Trophoblast cell (in vitro differentiated cells and primary cell): ENCODE measurements at regions not wholly inside any gene's neighbourhood (a gene's known extent, or its start where the extent isn't known, plus 50 kb on each side); places are given as distances from the start of the nearest gene placed in this dataset.

Experiments used
- DNase-seq, 2 donors: peaks; one replicate each; pipeline ENCODE4 v3.0.0-alpha.2; 2016
- H2AFZ ChIP-seq: 2 replicates; pipeline ENCODE4 v1.6.1; 2013; ENCODE audit warnings: low read length, moderate library complexity, mild to moderate bottlenecking; ENCODE audit not compliant: insufficient read depth, poor library complexity
- H2AK5ac ChIP-seq: 2 replicates; pipeline ENCODE4 v1.6.1; 2013; ENCODE audit warnings: mild to moderate bottlenecking, low read length
- H2BK120ac ChIP-seq: 2 replicates; pipeline ENCODE4 v1.6.1; 2013; ENCODE audit warnings: low read length, mild to moderate bottlenecking, moderate library complexity; ENCODE audit not compliant: insufficient read depth, poor library complexity
- H2BK12ac ChIP-seq: 2 replicates; pipeline ENCODE4 v1.6.1; 2013; ENCODE audit warnings: mild to moderate bottlenecking, low read length, moderate library complexity
- H2BK5ac ChIP-seq: 2 replicates; pipeline ENCODE4 v1.6.1; 2013; ENCODE audit warnings: low read length, low read depth, moderate library complexity, mild to moderate bottlenecking; ENCODE audit not compliant: poor library complexity
- H3K14ac ChIP-seq: 2 replicates; pipeline ENCODE4 v1.6.1; 2013; ENCODE audit warnings: mild to moderate bottlenecking, low read length
- H3K18ac ChIP-seq: 2 replicates; pipeline ENCODE4 v1.6.1; 2013; ENCODE audit warnings: mild to moderate bottlenecking, low read length
- H3K23ac ChIP-seq: 2 replicates; pipeline ENCODE4 v1.6.1; 2013; ENCODE audit warnings: low read length
- H3K27ac ChIP-seq: 2 replicates; pipeline ENCODE4 v1.5.1; 2013; ENCODE audit warnings: low read depth, mild to moderate bottlenecking, inconsistent platforms, low read length, moderate library complexity
- H3K27me3 ChIP-seq: 2 replicates; pipeline ENCODE4 v1.6.1; 2013; ENCODE audit warnings: inconsistent platforms, mild to moderate bottlenecking, low read length, moderate library complexity; ENCODE audit not compliant: insufficient read depth
- H3K36me3 ChIP-seq, 2 experiments: 1 replicate in 1 of 2; 2 replicates in 1 of 2; pipeline ENCODE4 v1.6.1; 2013; ENCODE audit warnings: low read length in 2 of 2, mild to moderate bottlenecking in 2 of 2, moderate library complexity in 1 of 2; ENCODE audit not compliant: insufficient read depth in 2 of 2, control insufficient read depth in 1 of 2
- H3K4ac ChIP-seq: 2 replicates; pipeline ENCODE4 v1.6.1; 2013; ENCODE audit warnings: low read depth, mild to moderate bottlenecking, low read length, moderate library complexity
- H3K4me1 ChIP-seq, 2 experiments: 1 replicate in 1 of 2; 2 replicates in 1 of 2; pipeline ENCODE4 v1.6.1; 2013; ENCODE audit warnings: low read length in 2 of 2, mild to moderate bottlenecking in 2 of 2, moderate library complexity in 1 of 2; ENCODE audit not compliant: insufficient read depth in 2 of 2, control insufficient read depth in 1 of 2
- H3K4me2 ChIP-seq: 2 replicates; pipeline ENCODE4 v1.6.1; 2013; ENCODE audit warnings: inconsistent platforms, mild to moderate bottlenecking, low read length, moderate library complexity
- H3K4me3 ChIP-seq: 2 replicates; pipeline ENCODE4 v1.5.1; 2013; ENCODE audit warnings: mild to moderate bottlenecking, low read depth, low read length, inconsistent platforms
- H3K79me1 ChIP-seq: one replicate; pipeline ENCODE4 v1.6.1; 2013; ENCODE audit warnings: low read length
- H3K79me2 ChIP-seq: 2 replicates; pipeline ENCODE4 v1.6.1; 2013; ENCODE audit warnings: low read length, mild to moderate bottlenecking; ENCODE audit not compliant: control insufficient read depth, insufficient read depth, poor library complexity
- H3K9ac ChIP-seq: 2 replicates; pipeline ENCODE4 v1.6.1; 2013; ENCODE audit warnings: mild to moderate bottlenecking, low read length
- H3K9me3 ChIP-seq: 2 replicates; pipeline ENCODE4 v1.6.1; 2013; ENCODE audit warnings: low read depth, mild to moderate bottlenecking, control low read depth, inconsistent platforms, low read length; ENCODE audit not compliant: insufficient read depth
- H4K12ac ChIP-seq: 2 replicates; pipeline ENCODE4 v1.6.1; 2013; ENCODE audit warnings: low read depth, mild to moderate bottlenecking, low read length, moderate library complexity
- H4K8ac ChIP-seq: 2 replicates; pipeline ENCODE4 v1.6.1; 2013; ENCODE audit warnings: low read depth, mild to moderate bottlenecking, low read length, moderate library complexity
- H4K91ac ChIP-seq: one replicate; pipeline ENCODE4 v1.6.1; 2013; ENCODE audit warnings: low read depth, mild to moderate bottlenecking, low read length, moderate library complexity
- WGBS: extraction: QIAGEN DNeasy Blood & Tissue Kit; methylation state at CpG from one replicate; pipeline ENCODE4 v1.1.7; 2013; ENCODE audit warnings: missing lambda C conversion rate; ENCODE audit not compliant: insufficient read length, insufficient coverage; ENCODE audit errors: extremely low coverage; 5-methylcytosine and 5-hydroxymethylcytosine counted together

- Histone ChIP-seq H3K23ac (no peak overlapping the region), H2AK5ac (no peak overlapping the region), H3K9ac (no peak overlapping the region), H3K4me1 (no peaks in the 10 kb centered on the region), H3K79me1 (no peaks in the 10 kb centered on the region), H3K4ac (no peak overlapping the region), H3K14ac (no peak overlapping the region), H3K18ac (no peak overlapping the region), H2AFZ (no peak overlapping the region), H3K9me3 (no peaks in the 10 kb centered on the region), H3K27me3 (no peaks in the 10 kb centered on the region), H3K4me2 (no peak overlapping the region), H2BK120ac (no peak overlapping the region), H4K91ac (no peak overlapping the region), H3K36me3 (no peaks in the 10 kb centered on the region), H4K8ac (no peak overlapping the region), H3K79me2 (no peaks in the 10 kb centered on the region), H2BK12ac (no peak overlapping the region), H4K12ac (no peak overlapping the region), H3K4me3 (no peak overlapping the region), H2BK5ac (no peak overlapping the region), H3K27ac (no peak overlapping the region)
- no peak for DNase-seq
- WGBS: no CpG with 5 or more reads among the region's 4 CpGs
These were observed 298.4 kb upstream of the ANO5 start for GRCh38 chr11:21894492-21894891.

DNA sequence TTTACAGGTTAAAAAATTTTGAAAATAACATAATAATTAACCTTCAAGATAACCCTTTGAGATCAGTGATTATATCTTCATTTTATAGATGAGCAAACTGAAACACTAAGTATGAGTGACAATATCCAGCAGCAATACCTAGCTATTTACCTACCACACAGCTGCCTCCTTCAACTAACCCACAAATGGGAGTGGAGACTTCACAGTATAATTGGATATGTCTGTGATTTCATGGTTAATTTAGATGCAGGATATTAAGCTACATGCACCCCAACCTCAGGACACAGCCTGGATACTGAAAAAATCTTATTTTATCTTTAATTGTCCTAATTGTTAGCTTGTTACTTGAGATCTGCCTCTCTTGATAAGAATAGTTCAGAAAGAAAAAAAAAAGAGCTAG lies 297.2 kb upstream of the ANO5 start:
- Histone ChIP-seq H2BK120ac (no peak overlapping the region), H3K36me3 (no peaks in the 10 kb centered on the region), H2AK5ac (no peak overlapping the region)

DNA sequence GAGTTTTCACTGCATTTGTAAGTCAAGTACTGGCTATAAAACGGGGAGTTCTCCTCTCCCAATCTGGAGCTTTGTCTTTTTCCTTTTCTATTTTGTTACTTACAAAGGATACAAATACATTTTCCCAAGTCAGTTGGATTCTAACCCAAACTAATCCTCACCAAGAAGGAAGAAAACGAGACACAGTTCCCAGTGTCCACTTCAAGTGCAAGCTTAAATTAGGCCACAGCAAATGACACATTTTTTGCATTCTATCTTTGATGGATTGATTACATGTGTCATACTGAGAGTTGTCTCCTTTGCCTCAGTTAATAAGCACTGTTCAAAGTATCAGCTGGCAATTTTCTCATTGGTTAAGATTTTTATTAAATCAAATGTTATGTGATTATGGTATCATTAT lies 296.7 kb upstream of the ANO5 start:
- Histone ChIP-seq H3K36me3 (no peaks in the 10 kb centered on the region), H3K9ac (no peak overlapping the region), H3K79me2 (no peaks in the 10 kb centered on the region), H3K79me1 (no peaks in the 10 kb centered on the region), H3K4me2 (no peak overlapping the region), H3K27ac (no peak overlapping the region), H3K4ac (no peak overlapping the region), H3K23ac (no peak overlapping the region), H3K18ac (no peak overlapping the region), H2BK12ac (no peak overlapping the region), H2BK120ac (no peak overlapping the region), H2BK5ac (no peak overlapping the region), H3K4me3 (no peak overlapping the region), H2AFZ (no peak overlapping the region), H3K14ac (no peak overlapping the region), H2AK5ac (no peak overlapping the region), H4K91ac (no peak overlapping the region), H3K4me1 (no peaks in the 10 kb centered on the region), H3K9me3 (no peaks in the 10 kb centered on the region), H4K8ac (no peak overlapping the region), H3K27me3 (no peaks in the 10 kb centered on the region), H4K12ac (no peak overlapping the region)
- peak in 1 of 2 donors; percentile 9 for DNase-seq
- WGBS: no CpG with 5 or more reads among the region's 2 CpGs

More for the DNA sequence above, 297.2 kb upstream of the ANO5 start:
- no peak overlapping the region for H3K18ac ChIP-seq
- no peak overlapping the region for H3K9ac ChIP-seq
- H2AFZ ChIP-seq: no peak overlapping the region
- H2BK12ac ChIP-seq: no peak overlapping the region
- H3K4me3 ChIP-seq: no peak overlapping the region
- no peak overlapping the region for H3K4me2 ChIP-seq
- no peaks in the 10 kb centered on the region for H3K79me2 ChIP-seq
- H3K9me3 ChIP-seq: no peaks in the 10 kb centered on the region
- no peak overlapping the region for H3K4ac ChIP-seq
- H4K8ac ChIP-seq: no peak overlapping the region
- no peak overlapping the region for H3K23ac ChIP-seq
- no peaks in the 10 kb centered on the region for H3K79me1 ChIP-seq
- no peak overlapping the region for H2BK5ac ChIP-seq
- H3K4me1 ChIP-seq: no peaks in the 10 kb centered on the region
- no peak overlapping the region for H4K12ac ChIP-seq
- no peak overlapping the region for H4K91ac ChIP-seq
- H3K14ac ChIP-seq: no peak overlapping the region
- DNase-seq: no peak
- H3K27me3 ChIP-seq: no peaks in the 10 kb centered on the region
- no peak overlapping the region for H3K27ac ChIP-seq

DNA sequence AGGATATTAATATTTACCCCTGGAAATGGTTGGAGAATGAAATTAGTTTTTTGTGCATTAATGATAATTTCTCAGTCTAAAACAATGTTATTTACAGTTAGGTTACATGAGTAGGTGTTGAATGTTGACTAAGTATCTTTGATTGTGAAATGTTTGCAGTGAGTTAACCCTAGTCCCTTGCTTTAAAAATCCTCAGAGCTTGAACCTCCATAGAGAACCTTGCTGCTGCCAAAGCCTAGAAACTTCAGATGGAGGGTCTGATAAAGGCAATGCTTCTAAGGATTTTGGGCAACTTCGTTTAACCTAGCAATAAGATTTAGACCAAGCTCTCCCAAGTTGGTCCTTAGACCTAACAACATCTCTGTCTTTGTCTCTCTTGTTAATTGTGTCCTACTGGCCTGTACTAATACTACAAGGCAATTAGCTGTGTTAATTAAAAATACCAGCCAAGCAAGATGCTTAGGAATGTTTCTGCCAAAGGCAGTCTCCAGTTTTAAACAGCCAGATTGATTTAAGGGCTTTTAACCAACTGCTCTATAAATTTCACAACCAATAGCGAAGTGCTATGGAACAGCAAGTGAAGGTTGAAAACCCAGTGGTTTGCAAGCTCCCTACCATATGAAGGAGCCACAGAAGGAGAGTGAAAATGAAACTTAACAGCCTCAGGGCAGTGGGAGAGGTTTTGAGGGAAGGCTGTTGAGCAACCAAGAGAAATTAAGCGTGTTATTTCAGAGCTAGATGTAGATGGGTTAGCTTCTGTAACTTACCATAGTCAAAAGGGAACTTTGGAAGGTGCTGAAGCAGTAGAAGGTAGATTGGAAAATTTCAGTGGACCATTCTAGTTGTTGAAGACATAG lies 295.9 kb upstream of the ANO5 start:
- Histone ChIP-seq H3K18ac (no peak overlapping the region), H2AK5ac (no peak overlapping the region), H3K14ac (no peak overlapping the region), H3K79me2 (no peaks in the 10 kb centered on the region), H3K4me3 (no peak overlapping the region), H3K79me1 (no peaks in the 10 kb centered on the region), H2BK12ac (no peak overlapping the region), H3K27me3 (no peaks in the 10 kb centered on the region), H3K27ac (no peak overlapping the region), H3K4me1 (no peaks in the 10 kb centered on the region), H2AFZ (no peak overlapping the region), H2BK120ac (no peak overlapping the region), H2BK5ac (no peak overlapping the region), H3K36me3 (no peaks in the 10 kb centered on the region), H3K23ac (no peak overlapping the region), H3K9me3 (no peaks in the 10 kb centered on the region), H3K9ac (no peak overlapping the region), H4K12ac (no peak overlapping the region), H4K91ac (no peak overlapping the region), H3K4me2 (no peak overlapping the region), H3K4ac (no peak overlapping the region), H4K8ac (no peak overlapping the region)
- peak in 1 of 2 donors; percentile 20 for DNase-seq
- no CpG with 5 or more reads among the region's 3 CpGs for WGBS
